GM19035 (cell line): ENCODE measurements at regions not wholly inside any gene's neighbourhood (a gene's known extent, or its start where the extent isn't known, plus 50 kb on each side); places are given as distances from the start of the nearest gene placed in this dataset.
"Not testable (repeated sequence)": the region's sequence is repeated elsewhere in the genome, so short reads cannot be mapped to it uniquely, and the experiment has no call there.

Experiments
- ATAC-seq: cut with Tn5 transposase; IDR thresholded peaks from one replicate; pipeline ENCODE4 v1.9.1; 2021; ENCODE audit not compliant: unreplicated experiment

GRCh38 chr7:81074406-81074805, 155.6 kb upstream of the SEMA3C start:
- no peak for ATAC-seq

GRCh38 chr7:81073931-81074251, 155.0 kb upstream of the SEMA3C start:
- ATAC-seq = no peak

- no peak for ATAC-seq
These were observed 152.1 kb upstream of the SEMA3C start for GRCh38 chr7:81070956-81071355.

GRCh38 chr7:81066797-81067196, 147.9 kb upstream of the SEMA3C start:
- no peak for ATAC-seq

GRCh38 chr7:81064426-81064825, 145.6 kb upstream of the SEMA3C start:
- no peak for ATAC-seq

GRCh38 chr7:81062755-81063154, 143.9 kb upstream of the SEMA3C start:
- no peak for ATAC-seq

- ATAC-seq = not testable (repeated sequence)
These were observed 138.6 kb upstream of the SEMA3C start for GRCh38 chr7:81057469-81057868.

- no peak for ATAC-seq
These were observed 134.8 kb upstream of the SEMA3C start for GRCh38 chr7:81053623-81054022.

GRCh38 chr7:81051811-81052413, 133.1 kb upstream of the SEMA3C start:
- ATAC-seq = no peak

GRCh38 chr7:81045491-81046030, 126.7 kb upstream of the SEMA3C start:
- no peak for ATAC-seq

GRCh38 chr7:81042646-81043045, 123.8 kb upstream of the SEMA3C start:
- not testable (repeated sequence) for ATAC-seq

GRCh38 chr7:81040496-81040895, 121.6 kb upstream of the SEMA3C start:
- ATAC-seq = no peak

- no peak for ATAC-seq
These were observed 118.0 kb upstream of the SEMA3C start for GRCh38 chr7:81036871-81037270.

- no peak for ATAC-seq
These were observed 117.2 kb upstream of the SEMA3C start for GRCh38 chr7:81036057-81036456.

- no peak for ATAC-seq
These were observed 113.1 kb upstream of the SEMA3C start for GRCh38 chr7:81031996-81032395.

- no peak for ATAC-seq
These were observed 112.4 kb upstream of the SEMA3C start for GRCh38 chr7:81031243-81031642.

GRCh38 chr7:81030472-81030871, 111.6 kb upstream of the SEMA3C start:
- ATAC-seq = no peak

- no peak for ATAC-seq
These were observed 110.7 kb upstream of the SEMA3C start for GRCh38 chr7:81029511-81029910.

- ATAC-seq = no peak
These were observed 106.5 kb upstream of the SEMA3C start for GRCh38 chr7:81025360-81025759.

- ATAC-seq = no peak
These were observed 96.1 kb upstream of the SEMA3C start for GRCh38 chr7:81014908-81015307.

GRCh38 chr7:81014266-81014665, 95.4 kb upstream of the SEMA3C start:
- ATAC-seq = no peak

GRCh38 chr7:81013083-81013817, 94.4 kb upstream of the SEMA3C start:
- ATAC-seq = no peak

GRCh38 chr7:81008901-81009300, 90.0 kb upstream of the SEMA3C start:
- ATAC-seq = no peak
